WTC11 (cell line): ENCODE measurements at regions not wholly inside any gene's neighbourhood (a gene's known extent, or its start where the extent isn't known, plus 50 kb on each side); places are given as distances from the start of the nearest gene placed in this dataset.

ENCODE experiments used
- ATAC-seq: fragments of 200-7000 bp; cut with Tn5 transposase; 2 replicates; pipeline ENCODE4 v1.10.0; 2021; ENCODE audit warnings: mild to moderate bottlenecking, moderate library complexity
- CTCF ChIA-PET: fragments of 300-600 bp; sonication (Branson Sonifier 250); formaldehyde crosslinking; loops from one replicate; lab custom pipeline; 2021; ENCODE audit warnings: antibody characterized with exemption; lab: Charles Lee
- POLR2A ChIA-PET: fragments of 350-600 bp; sonication (Branson Sonifier 250); formaldehyde crosslinking; loops from one replicate; lab custom pipeline; 2021; ENCODE audit warnings: antibody characterized with exemption; lab: Charles Lee
- DNase-seq: peaks from one replicate; pipeline ENCODE4 v3.0.0; 2021; ENCODE audit warnings: low spot score
- H3K27ac Mint-ChIP-seq: 2 replicates; pipeline ENCODE4 v1.8.0; 2021; ENCODE audit warnings: mixed read lengths
- H3K27me3 Mint-ChIP-seq: 2 replicates; pipeline ENCODE4 v1.8.0; 2021; ENCODE audit warnings: low read depth, mild to moderate bottlenecking, moderate library complexity, mixed read lengths
- H3K36me3 Mint-ChIP-seq: 2 replicates; pipeline ENCODE4 v1.8.0; 2021; ENCODE audit warnings: mixed read lengths
- H3K4me1 Mint-ChIP-seq: 2 replicates; pipeline ENCODE4 v1.8.0; 2022; ENCODE audit warnings: mixed read lengths
- H3K4me3 Mint-ChIP-seq: 2 replicates; pipeline ENCODE4 v1.8.0; 2021; ENCODE audit warnings: mild to moderate bottlenecking, moderate library complexity, mixed read lengths
- H3K9me3 Mint-ChIP-seq: 2 replicates; pipeline ENCODE4 v1.8.0; 2021; ENCODE audit warnings: mixed read lengths
- HMGA2 ChIP-seq: fragments of 250-450 bp; sonication (Bioruptor Pico); IDR thresholded peaks from 2 replicates; pipeline ENCODE4 v1.4.0; 2021; ENCODE audit warnings: mild to moderate bottlenecking, moderate library complexity
- IRF2 ChIP-seq: sonication (generic); formaldehyde crosslinking; IDR thresholded peaks from 2 replicates; pipeline ENCODE4 v1.8.0; 2022; ENCODE audit warnings: low read depth, missing genetic modification reagents, borderline replicate concordance
- NFE2L1 ChIP-seq: sonication (generic); formaldehyde crosslinking; IDR thresholded peaks from 2 replicates; pipeline ENCODE4 v1.8.1; 2023; ENCODE audit warnings: missing genetic modification reagents
- TEAD1 ChIP-seq: sonication (generic); formaldehyde crosslinking; IDR thresholded peaks from 2 replicates; pipeline ENCODE4 v1.8.0; 2022; ENCODE audit warnings: mild to moderate bottlenecking, missing genetic modification reagents
- ZNF232 ChIP-seq: sonication (generic); formaldehyde crosslinking; IDR thresholded peaks from 2 replicates; pipeline ENCODE4 v1.8.0; 2022; ENCODE audit warnings: mild to moderate bottlenecking, missing genetic modification reagents
- ZNF263 ChIP-seq: sonication (generic); formaldehyde crosslinking; IDR thresholded peaks from 2 replicates; pipeline ENCODE4 v1.8.1; 2022; ENCODE audit warnings: low read depth, mild to moderate bottlenecking, moderate library complexity, missing genetic modification reagents
- ZNF416 ChIP-seq: fragments of 250-450 bp; sonication (Bioruptor Pico); IDR thresholded peaks from 2 replicates; pipeline ENCODE4 v1.9.0; 2021; ENCODE audit warnings: mild to moderate bottlenecking, inconsistent platforms
- TF ChIP-seq, protein P1 (sequence below): sonication (generic); formaldehyde crosslinking; conservative IDR thresholded peaks from 2 replicates; pipeline ENCODE4 v1.8.1; 2023; ENCODE audit warnings: mild to moderate bottlenecking, low read depth, missing genetic modification reagents, moderate library complexity
- TF ChIP-seq, protein P2 (sequence below): sonication (generic); formaldehyde crosslinking; IDR thresholded peaks from 2 replicates; pipeline ENCODE4 v1.8.1; 2022; ENCODE audit warnings: missing genetic modification reagents, borderline replicate concordance
- TF ChIP-seq, protein P3 (sequence below): sonication (generic); formaldehyde crosslinking; IDR thresholded peaks from 2 replicates; pipeline ENCODE4 v1.8.1; 2023; ENCODE audit warnings: mild to moderate bottlenecking, missing genetic modification reagents
- TF ChIP-seq, protein P4 (sequence below): sonication (generic); formaldehyde crosslinking; IDR thresholded peaks from 2 replicates; pipeline ENCODE4 v1.8.0; 2022; ENCODE audit warnings: mild to moderate bottlenecking, missing genetic modification reagents
- TF ChIP-seq, protein P5 (sequence below): fragments of 250-450 bp; sonication (Bioruptor Pico); IDR thresholded peaks from 2 replicates; pipeline ENCODE4 v1.9.0; 2021; ENCODE audit warnings: mild to moderate bottlenecking, borderline replicate concordance
- TF ChIP-seq, protein P6 (sequence below): fragments of 250-450 bp; sonication (Bioruptor Pico); IDR thresholded peaks from 2 replicates; pipeline ENCODE4 v2.1.2; 2022; ENCODE audit warnings: mild to moderate bottlenecking, moderate library complexity
- TF ChIP-seq, protein P7 (sequence below): sonication (generic); formaldehyde crosslinking; IDR thresholded peaks from 2 replicates; pipeline ENCODE4 v1.8.0; 2023; ENCODE audit warnings: missing genetic modification reagents
- TF ChIP-seq, protein P8 (sequence below): sonication (generic); formaldehyde crosslinking; IDR thresholded peaks from 2 replicates; pipeline ENCODE4 v1.8.0; 2022; ENCODE audit warnings: mild to moderate bottlenecking, missing genetic modification reagents
- TF ChIP-seq, protein P9 (sequence below): sonication (generic); formaldehyde crosslinking; IDR thresholded peaks from 2 replicates; pipeline ENCODE4 v1.8.0; 2023; ENCODE audit warnings: missing genetic modification reagents, mild to moderate bottlenecking, borderline replicate concordance

DNA sequence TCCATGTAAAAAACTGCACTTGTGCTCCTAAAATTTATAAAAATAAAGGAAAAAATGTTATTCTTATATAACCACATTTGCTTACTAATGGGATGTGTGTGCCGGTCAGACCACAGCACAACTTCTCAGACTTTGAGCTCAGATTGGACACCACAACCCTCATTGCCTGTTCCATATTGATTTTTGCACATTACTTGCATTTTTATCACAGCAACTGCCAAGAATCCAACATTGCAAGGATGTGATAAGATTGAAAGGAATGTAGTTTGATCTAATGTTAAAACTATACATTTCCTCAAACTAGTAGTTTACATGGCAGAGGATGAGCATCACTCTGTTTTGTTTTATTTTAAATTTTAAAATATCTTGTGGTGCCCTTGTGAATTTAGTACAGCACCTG is 227.8 kb downstream of the KDR start:
- H3K4me3 Mint-ChIP-seq = no peak overlapping the region
- H3K36me3 Mint-ChIP-seq = no peaks in the 10 kb centered on the region
- ChIA-PET POLR2A (no interaction called here), CTCF (no interaction called here)
- no peaks in the 10 kb centered on the region for H3K27me3 Mint-ChIP-seq
- no peak for ATAC-seq
- no peaks in the 10 kb centered on the region for H3K9me3 Mint-ChIP-seq
- no peak overlapping the region for H3K27ac Mint-ChIP-seq
- no peaks in the 10 kb centered on the region for H3K4me1 Mint-ChIP-seq
- DNase-seq = no peak
- no peak for TF ChIP-seq ZNF416 (CRISPR knock-in tag)
- no peak for TF ChIP-seq HMGA2 (CRISPR knock-in tag)
- no peak for TF ChIP-seq ZNF263 (CRISPR knock-in tag)
- TF ChIP-seq, protein P1, sequence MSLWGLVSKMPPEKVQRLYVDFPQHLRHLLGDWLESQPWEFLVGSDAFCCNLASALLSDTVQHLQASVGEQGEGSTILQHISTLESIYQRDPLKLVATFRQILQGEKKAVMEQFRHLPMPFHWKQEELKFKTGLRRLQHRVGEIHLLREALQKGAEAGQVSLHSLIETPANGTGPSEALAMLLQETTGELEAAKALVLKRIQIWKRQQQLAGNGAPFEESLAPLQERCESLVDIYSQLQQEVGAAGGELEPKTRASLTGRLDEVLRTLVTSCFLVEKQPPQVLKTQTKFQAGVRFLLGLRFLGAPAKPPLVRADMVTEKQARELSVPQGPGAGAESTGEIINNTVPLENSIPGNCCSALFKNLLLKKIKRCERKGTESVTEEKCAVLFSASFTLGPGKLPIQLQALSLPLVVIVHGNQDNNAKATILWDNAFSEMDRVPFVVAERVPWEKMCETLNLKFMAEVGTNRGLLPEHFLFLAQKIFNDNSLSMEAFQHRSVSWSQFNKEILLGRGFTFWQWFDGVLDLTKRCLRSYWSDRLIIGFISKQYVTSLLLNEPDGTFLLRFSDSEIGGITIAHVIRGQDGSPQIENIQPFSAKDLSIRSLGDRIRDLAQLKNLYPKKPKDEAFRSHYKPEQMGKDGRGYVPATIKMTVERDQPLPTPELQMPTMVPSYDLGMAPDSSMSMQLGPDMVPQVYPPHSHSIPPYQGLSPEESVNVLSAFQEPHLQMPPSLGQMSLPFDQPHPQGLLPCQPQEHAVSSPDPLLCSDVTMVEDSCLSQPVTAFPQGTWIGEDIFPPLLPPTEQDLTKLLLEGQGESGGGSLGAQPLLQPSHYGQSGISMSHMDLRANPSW (CRISPR knock-in tag) = no peak
- TF ChIP-seq, protein P2, sequence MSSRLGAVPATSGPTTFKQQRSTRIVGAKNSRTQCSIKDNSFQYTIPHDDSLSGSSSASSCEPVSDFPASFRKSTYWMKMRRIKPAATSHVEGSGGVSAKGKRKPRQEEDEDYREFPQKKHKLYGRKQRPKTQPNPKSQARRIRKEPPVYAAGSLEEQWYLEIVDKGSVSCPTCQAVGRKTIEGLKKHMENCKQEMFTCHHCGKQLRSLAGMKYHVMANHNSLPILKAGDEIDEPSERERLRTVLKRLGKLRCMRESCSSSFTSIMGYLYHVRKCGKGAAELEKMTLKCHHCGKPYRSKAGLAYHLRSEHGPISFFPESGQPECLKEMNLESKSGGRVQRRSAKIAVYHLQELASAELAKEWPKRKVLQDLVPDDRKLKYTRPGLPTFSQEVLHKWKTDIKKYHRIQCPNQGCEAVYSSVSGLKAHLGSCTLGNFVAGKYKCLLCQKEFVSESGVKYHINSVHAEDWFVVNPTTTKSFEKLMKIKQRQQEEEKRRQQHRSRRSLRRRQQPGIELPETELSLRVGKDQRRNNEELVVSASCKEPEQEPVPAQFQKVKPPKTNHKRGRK (CRISPR knock-in tag) = no peak
- TF ChIP-seq, protein P3, sequence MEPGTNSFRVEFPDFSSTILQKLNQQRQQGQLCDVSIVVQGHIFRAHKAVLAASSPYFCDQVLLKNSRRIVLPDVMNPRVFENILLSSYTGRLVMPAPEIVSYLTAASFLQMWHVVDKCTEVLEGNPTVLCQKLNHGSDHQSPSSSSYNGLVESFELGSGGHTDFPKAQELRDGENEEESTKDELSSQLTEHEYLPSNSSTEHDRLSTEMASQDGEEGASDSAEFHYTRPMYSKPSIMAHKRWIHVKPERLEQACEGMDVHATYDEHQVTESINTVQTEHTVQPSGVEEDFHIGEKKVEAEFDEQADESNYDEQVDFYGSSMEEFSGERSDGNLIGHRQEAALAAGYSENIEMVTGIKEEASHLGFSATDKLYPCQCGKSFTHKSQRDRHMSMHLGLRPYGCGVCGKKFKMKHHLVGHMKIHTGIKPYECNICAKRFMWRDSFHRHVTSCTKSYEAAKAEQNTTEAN (CRISPR knock-in tag) = no peak
- TF ChIP-seq, protein P4, sequence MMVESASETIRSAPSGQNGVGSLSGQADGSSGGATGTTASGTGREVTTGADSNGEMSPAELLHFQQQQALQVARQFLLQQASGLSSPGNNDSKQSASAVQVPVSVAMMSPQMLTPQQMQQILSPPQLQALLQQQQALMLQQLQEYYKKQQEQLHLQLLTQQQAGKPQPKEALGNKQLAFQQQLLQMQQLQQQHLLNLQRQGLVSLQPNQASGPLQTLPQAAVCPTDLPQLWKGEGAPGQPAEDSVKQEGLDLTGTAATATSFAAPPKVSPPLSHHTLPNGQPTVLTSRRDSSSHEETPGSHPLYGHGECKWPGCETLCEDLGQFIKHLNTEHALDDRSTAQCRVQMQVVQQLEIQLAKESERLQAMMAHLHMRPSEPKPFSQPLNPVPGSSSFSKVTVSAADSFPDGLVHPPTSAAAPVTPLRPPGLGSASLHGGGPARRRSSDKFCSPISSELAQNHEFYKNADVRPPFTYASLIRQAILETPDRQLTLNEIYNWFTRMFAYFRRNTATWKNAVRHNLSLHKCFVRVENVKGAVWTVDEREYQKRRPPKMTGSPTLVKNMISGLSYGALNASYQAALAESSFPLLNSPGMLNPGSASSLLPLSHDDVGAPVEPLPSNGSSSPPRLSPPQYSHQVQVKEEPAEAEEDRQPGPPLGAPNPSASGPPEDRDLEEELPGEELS (CRISPR knock-in tag) = no peak
- TF ChIP-seq, protein P5, sequence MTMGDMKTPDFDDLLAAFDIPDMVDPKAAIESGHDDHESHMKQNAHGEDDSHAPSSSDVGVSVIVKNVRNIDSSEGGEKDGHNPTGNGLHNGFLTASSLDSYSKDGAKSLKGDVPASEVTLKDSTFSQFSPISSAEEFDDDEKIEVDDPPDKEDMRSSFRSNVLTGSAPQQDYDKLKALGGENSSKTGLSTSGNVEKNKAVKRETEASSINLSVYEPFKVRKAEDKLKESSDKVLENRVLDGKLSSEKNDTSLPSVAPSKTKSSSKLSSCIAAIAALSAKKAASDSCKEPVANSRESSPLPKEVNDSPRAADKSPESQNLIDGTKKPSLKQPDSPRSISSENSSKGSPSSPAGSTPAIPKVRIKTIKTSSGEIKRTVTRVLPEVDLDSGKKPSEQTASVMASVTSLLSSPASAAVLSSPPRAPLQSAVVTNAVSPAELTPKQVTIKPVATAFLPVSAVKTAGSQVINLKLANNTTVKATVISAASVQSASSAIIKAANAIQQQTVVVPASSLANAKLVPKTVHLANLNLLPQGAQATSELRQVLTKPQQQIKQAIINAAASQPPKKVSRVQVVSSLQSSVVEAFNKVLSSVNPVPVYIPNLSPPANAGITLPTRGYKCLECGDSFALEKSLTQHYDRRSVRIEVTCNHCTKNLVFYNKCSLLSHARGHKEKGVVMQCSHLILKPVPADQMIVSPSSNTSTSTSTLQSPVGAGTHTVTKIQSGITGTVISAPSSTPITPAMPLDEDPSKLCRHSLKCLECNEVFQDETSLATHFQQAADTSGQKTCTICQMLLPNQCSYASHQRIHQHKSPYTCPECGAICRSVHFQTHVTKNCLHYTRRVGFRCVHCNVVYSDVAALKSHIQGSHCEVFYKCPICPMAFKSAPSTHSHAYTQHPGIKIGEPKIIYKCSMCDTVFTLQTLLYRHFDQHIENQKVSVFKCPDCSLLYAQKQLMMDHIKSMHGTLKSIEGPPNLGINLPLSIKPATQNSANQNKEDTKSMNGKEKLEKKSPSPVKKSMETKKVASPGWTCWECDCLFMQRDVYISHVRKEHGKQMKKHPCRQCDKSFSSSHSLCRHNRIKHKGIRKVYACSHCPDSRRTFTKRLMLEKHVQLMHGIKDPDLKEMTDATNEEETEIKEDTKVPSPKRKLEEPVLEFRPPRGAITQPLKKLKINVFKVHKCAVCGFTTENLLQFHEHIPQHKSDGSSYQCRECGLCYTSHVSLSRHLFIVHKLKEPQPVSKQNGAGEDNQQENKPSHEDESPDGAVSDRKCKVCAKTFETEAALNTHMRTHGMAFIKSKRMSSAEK (CRISPR knock-in tag) = no peak
- TF ChIP-seq ZNF232 (CRISPR knock-in tag) = no peak
- no peak for TF ChIP-seq IRF2 (CRISPR knock-in tag)
- TF ChIP-seq TEAD1 (CRISPR knock-in tag) = no peak
- TF ChIP-seq, protein P6, sequence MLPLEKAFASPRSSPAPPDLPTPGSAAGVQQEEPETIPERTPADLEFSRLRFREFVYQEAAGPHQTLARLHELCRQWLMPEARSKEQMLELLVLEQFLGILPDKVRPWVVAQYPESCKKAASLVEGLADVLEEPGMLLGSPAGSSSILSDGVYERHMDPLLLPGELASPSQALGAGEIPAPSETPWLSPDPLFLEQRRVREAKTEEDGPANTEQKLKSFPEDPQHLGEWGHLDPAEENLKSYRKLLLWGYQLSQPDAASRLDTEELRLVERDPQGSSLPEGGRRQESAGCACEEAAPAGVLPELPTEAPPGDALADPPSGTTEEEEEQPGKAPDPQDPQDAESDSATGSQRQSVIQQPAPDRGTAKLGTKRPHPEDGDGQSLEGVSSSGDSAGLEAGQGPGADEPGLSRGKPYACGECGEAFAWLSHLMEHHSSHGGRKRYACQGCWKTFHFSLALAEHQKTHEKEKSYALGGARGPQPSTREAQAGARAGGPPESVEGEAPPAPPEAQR = no peak
- TF ChIP-seq, protein P7, sequence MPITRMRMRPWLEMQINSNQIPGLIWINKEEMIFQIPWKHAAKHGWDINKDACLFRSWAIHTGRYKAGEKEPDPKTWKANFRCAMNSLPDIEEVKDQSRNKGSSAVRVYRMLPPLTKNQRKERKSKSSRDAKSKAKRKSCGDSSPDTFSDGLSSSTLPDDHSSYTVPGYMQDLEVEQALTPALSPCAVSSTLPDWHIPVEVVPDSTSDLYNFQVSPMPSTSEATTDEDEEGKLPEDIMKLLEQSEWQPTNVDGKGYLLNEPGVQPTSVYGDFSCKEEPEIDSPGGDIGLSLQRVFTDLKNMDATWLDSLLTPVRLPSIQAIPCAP (CRISPR knock-in tag) = no peak
- TF ChIP-seq, protein P8, sequence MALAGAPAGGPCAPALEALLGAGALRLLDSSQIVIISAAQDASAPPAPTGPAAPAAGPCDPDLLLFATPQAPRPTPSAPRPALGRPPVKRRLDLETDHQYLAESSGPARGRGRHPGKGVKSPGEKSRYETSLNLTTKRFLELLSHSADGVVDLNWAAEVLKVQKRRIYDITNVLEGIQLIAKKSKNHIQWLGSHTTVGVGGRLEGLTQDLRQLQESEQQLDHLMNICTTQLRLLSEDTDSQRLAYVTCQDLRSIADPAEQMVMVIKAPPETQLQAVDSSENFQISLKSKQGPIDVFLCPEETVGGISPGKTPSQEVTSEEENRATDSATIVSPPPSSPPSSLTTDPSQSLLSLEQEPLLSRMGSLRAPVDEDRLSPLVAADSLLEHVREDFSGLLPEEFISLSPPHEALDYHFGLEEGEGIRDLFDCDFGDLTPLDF (CRISPR knock-in tag) = no peak
- TF ChIP-seq NFE2L1 (CRISPR knock-in tag) = no peak
- TF ChIP-seq, protein P9, sequence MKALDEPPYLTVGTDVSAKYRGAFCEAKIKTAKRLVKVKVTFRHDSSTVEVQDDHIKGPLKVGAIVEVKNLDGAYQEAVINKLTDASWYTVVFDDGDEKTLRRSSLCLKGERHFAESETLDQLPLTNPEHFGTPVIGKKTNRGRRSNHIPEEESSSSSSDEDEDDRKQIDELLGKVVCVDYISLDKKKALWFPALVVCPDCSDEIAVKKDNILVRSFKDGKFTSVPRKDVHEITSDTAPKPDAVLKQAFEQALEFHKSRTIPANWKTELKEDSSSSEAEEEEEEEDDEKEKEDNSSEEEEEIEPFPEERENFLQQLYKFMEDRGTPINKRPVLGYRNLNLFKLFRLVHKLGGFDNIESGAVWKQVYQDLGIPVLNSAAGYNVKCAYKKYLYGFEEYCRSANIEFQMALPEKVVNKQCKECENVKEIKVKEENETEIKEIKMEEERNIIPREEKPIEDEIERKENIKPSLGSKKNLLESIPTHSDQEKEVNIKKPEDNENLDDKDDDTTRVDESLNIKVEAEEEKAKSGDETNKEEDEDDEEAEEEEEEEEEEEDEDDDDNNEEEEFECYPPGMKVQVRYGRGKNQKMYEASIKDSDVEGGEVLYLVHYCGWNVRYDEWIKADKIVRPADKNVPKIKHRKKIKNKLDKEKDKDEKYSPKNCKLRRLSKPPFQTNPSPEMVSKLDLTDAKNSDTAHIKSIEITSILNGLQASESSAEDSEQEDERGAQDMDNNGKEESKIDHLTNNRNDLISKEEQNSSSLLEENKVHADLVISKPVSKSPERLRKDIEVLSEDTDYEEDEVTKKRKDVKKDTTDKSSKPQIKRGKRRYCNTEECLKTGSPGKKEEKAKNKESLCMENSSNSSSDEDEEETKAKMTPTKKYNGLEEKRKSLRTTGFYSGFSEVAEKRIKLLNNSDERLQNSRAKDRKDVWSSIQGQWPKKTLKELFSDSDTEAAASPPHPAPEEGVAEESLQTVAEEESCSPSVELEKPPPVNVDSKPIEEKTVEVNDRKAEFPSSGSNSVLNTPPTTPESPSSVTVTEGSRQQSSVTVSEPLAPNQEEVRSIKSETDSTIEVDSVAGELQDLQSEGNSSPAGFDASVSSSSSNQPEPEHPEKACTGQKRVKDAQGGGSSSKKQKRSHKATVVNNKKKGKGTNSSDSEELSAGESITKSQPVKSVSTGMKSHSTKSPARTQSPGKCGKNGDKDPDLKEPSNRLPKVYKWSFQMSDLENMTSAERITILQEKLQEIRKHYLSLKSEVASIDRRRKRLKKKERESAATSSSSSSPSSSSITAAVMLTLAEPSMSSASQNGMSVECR (CRISPR knock-in tag) = no peak
